Caki2 (cell line): ENCODE measurements at regions not wholly inside any gene's neighbourhood (a gene's known extent, or its start where the extent isn't known, plus 50 kb on each side); places are given as distances from the start of the nearest gene placed in this dataset.
"Not testable (repeated sequence)": the region's sequence is repeated elsewhere in the genome, so short reads cannot be mapped to it uniquely, and the experiment has no call there.

ENCODE experiments used
- DNase-seq: peaks from one replicate; pipeline ENCODE4 v3.0.0-alpha.2; 2015; ENCODE audit warnings: low read depth
- in situ Hi-C: cut with HindIII; loops from 2 replicates; pipeline ENCODE4 v1.10.0; 2016; ENCODE audit warnings: low sequenced_read_pairs, low pct_unique_long_range_greater_than_20kb, mixed read lengths

- in situ Hi-C loops, result no loop called here
- no peak for DNase-seq
Measured at GRCh38 chr10:78436706-78437406, 403.2 kb downstream of the RPS24 start.

- in situ Hi-C loops, result no loop called here
- DNase-seq, result no peak
Measured at GRCh38 chr10:78437407-78437768, 403.7 kb downstream of the RPS24 start.

- in situ Hi-C loops, result no loop called here
- no peak for DNase-seq
Measured at GRCh38 chr10:78437998-78438906, 404.6 kb downstream of the RPS24 start.

- DNase-seq, result no peak
- in situ Hi-C loops, result no loop called here
Measured at GRCh38 chr10:78438907-78439809, 405.5 kb downstream of the RPS24 start.

GRCh38 chr10:78441010-78441409 is 407.3 kb downstream of the RPS24 start:
- DNase-seq, result no peak
- in situ Hi-C loops, result no loop called here

GRCh38 chr10:78441694-78442093 is 408.0 kb downstream of the RPS24 start:
- in situ Hi-C loops, result no loop called here
- DNase-seq, result no peak

GRCh38 chr10:78442836-78443550 is 409.3 kb downstream of the RPS24 start:
- DNase-seq, result no peak
- in situ Hi-C loops, result no loop called here

- no peak for DNase-seq
- in situ Hi-C loops, result no loop called here
Measured at GRCh38 chr10:78443900-78444571, 410.4 kb downstream of the RPS24 start.

- DNase-seq, in situ Hi-C loops: not testable (repeated sequence)
Measured at GRCh38 chr10:78444741-78445140, 411.1 kb downstream of the RPS24 start.

GRCh38 chr10:78445308-78445707 is 411.6 kb downstream of the RPS24 start:
- DNase-seq, result no peak

GRCh38 chr10:78448470-78448869 is 414.8 kb downstream of the RPS24 start:
- in situ Hi-C loops, result no loop called here
- no peak for DNase-seq

More at GRCh38 chr10:78445308-78445707, 411.6 kb downstream of the RPS24 start:
- in situ Hi-C loops, result no loop called here

- no peak for DNase-seq
- in situ Hi-C loops, result no loop called here
Measured at GRCh38 chr10:78448994-78449418, 415.3 kb downstream of the RPS24 start.

- in situ Hi-C loops, result no loop called here
- no peak for DNase-seq
Measured at GRCh38 chr10:78449554-78449953, 415.9 kb downstream of the RPS24 start.

- in situ Hi-C loops, result no loop called here
- DNase-seq, result no peak
Measured at GRCh38 chr10:78450239-78450638, 416.6 kb downstream of the RPS24 start.

- DNase-seq, result no peak
- in situ Hi-C loops, result no loop called here
Measured at GRCh38 chr10:78450807-78451485, 417.3 kb downstream of the RPS24 start.

- in situ Hi-C loops, result no loop called here
- no peak for DNase-seq
Measured at GRCh38 chr10:78451592-78451991, 417.9 kb downstream of the RPS24 start.

- DNase-seq, result no peak
- in situ Hi-C loops, result no loop called here
Measured at GRCh38 chr10:78454123-78454645, 420.5 kb downstream of the RPS24 start.
